HG03103 (cell line): ENCODE measurements at regions not wholly inside any gene's neighbourhood (a gene's known extent, or its start where the extent isn't known, plus 50 kb on each side); places are given as distances from the start of the nearest gene placed in this dataset.

Experiments used
- ATAC-seq: cut with Tn5 transposase; IDR thresholded peaks from one replicate; pipeline ENCODE4 v1.9.1; 2021; ENCODE audit warnings: low read depth; ENCODE audit not compliant: unreplicated experiment

DNA sequence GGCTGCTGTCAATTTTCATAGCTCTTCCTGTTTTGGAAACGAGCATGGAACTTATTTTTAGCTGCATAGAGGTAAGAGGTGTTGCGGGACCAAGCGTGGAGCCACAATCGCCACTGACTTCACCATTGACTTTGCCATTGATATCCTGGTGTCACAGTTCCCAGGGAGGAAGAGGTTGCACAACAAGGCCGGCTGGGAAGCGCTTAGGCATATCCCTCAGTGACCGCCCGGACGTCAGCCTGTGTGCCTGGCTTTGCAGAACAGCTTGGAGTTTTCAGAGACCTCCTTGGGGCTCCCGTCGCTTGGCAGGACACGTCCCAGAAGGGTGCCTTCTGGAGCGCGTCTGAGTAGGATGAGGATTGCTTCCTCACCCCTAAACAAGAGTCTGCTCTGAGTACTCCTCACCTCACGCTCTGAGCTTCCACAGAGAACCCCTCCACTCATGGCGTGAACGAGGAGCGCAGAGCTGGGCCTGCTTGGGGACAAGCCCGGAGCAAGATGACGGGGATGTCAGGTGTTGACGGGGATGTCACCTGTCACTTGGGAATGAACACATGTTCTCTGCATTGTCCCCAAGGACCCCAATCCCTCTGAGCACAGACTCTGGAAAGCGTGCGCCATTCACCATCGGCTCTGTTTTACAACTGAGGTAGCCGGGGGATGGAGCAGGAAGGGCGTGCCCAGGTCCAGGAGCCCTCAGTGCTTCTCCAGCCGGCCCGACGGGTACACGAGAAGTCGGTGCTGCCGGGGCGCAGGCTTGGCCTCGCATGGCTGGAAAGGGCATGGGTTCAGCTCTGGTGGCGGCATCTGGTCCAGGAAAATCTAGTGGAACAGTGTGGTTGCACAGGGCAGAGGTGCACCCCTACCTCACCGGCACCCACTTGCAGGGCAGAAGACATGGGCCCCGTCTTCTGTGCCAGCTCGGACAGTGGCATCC is 192.3 kb upstream of the SHH start:
- no peak for ATAC-seq

DNA sequence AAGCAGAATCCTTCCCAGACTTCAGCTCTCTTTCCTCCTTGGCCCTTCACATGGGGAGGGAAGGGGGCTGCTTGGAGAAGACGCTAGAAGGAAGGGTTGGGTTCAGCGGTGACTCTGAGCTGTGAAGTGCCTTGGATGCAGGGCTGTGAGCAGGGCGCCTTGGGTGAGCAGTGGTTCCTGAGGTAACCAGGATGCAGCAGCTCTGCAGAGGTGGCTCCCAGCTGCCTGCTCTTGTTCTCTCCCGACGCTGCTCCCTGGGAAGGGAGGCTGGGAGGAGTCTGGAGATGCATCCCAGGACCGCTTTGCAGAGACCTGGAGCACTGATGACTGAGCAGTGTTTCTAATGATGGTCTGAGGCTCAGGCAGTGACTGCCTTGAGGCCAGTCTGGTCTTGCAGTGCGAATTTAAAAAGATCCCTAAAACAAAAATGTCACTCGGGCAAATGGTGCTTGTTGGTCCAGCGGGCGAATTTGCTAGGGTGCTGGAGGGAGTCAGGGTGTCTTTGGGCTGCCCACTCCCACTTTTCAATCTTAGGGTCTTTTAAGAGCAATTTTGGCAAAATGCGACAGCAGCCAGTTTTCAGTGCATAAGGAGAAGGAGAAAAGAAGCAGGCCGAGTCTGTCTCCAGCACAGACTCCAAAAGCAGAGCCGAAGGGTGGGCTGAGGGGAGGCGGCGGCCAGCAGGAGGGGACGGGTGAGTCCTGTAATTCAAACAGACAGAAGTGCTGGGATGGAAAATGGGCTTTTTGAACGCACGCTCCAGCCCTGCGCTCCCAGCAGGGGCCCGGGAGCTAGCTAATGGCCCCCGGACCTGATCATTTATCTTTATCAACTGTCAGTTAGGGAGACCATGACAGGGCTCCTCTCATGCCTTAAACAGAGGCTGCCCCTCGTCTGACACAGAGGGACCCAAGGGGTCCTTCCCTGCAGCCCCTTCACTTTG is 191.2 kb upstream of the SHH start:
- no peak for ATAC-seq

DNA sequence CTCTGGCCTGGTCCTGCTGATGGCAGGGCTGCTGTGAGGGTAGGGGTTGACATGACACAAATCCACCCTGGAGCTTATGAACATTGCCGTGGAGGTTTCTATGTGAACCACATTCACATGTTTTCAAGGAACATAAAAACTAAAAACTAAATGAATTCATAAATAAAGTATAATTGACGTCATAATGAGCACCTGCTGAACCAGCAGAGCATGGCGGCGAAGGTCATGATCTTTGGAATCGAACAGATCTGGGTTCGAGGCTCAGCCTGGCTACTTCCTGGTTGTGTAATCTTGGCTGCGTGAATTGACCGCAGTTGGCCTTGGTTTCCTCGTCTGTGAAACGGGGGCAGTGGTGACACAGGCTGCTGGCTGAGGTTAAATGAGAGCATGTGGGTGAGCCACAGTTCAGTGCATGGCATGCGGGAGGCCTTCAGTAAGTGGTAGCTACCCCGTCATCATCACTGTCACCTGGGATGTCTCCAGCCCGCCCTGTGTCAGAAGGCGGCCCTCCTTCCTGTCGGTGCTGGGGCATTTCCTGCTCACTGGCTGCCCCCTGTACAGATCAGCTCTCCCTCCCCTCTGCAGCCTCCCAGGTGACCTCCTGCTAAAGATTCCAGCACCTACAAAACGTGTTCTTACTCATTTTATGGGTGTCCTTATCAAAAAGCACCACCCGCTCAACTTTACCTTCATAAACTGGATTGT is 190.3 kb upstream of the SHH start:
- ATAC-seq: no peak

DNA sequence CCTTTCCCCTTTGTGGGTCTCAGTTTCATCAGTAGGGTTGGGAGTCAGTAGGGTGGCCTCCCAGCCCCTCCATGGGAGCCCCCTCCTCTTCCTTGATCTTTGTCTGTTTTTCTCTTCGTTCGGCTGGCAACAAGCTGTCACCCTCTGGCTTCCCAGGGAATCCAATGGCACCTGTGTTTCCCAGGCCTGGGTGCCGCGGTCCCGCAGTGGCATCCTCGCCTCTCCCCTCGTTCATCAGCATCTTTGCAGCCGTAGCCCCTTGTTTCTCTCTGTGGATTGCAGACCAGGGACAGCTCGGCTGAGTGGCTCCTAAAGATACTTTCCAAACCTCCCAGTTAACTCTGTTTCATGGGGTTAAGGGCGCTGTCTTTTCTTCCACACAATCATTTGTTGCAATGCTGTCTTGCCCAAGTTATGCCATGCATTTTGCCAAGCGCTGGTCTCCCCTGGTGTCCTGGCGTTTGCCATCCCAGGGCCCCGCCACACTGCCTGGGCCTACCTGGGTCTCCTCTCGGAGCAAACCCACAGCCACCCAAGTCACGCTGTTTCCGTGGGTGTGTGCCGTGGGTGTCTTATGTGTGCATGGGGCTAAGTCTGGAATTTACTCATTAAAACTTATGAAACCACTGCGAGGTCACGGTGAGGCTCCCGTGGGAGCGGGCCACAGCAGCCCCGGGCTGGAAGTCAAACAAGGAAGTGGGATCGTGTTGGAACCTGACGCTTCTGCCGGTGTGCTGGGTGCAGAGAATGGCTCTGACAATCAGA is 189.4 kb upstream of the SHH start:
- ATAC-seq: no peak

DNA sequence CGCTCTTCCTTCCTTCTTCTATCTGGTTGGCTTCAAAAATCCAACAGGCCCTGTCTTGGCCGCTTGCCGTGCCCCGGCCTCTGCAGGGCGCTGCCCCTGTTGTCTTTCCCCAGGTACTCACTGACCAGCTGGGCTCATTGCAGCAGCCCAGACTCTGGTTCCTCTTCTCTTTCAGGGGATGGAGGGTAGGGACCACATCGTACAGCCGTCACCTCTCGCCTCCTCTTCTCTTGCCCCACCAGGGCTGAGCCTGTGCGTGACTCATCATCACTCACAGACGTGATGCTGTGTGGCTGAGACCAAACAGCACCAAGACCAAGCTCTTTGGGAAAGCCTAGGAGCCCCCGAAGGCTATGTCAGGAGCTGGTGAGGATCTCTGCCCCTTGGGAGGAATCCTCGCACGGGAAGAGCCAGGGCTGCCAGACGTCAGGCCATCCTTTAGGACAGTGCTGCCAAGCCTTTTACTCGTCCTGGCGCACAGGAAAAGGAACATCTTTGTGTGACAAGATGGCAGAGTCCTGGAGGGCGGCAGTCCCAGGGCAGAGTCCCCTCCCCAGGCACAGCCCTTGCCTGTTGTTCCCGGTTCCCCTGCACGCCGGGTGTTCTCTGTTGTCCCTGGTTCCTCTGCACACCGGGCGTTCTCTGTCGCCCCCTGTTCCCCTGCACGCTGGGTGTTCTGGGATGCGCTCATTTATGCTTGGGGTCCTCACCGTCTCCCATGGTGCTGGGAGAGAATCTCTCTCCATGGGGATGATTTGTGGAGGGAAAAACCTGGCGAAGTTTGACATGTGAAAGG is 188.5 kb upstream of the SHH start:
- no peak for ATAC-seq

- no peak for ATAC-seq
Observed at GRCh38 chr7:155999631-156000489, 187.6 kb upstream of the SHH start.

DNA sequence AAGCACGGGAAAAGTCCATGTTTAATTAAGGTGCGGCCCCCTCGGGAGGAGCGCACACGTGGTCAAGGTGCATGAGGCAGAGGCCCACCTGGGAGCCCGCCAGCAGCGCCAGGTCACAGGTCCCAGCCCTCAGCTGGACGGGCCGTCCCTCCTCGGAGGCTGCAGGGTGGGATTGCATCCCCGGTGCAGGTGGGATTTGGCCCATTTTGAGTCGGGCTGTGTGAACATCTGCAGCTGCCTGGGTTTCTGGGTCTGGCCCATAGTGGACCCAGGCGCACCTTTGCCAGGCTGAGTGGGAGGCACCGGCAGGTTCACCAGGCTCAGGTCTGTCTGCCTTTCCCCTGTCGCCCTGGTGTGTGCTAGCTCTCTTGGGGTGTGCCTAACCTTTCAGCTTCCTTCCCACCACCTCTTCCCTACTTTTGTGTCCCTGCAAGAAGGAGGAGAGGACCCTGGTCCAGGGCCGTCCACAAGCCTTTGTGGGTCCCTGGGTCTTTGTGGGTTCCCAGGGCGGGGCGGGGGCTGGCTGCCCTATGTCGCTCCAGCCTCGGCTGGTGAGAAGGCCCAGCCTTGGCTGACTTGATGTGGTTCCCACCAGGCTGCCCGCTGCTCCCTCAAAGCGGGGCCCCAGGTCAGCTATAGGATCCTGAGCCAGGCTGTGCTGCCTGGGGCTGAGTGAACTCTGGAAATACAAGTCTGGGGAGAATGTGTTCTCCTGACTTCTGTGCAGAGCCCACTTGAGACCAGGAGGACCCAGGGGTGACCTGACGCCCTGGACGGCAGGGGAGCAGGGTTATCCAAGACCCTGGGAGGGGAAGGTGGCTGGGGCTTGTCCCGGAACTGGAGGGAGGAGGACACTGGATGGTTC is 186.7 kb upstream of the SHH start:
- ATAC-seq: no peak

DNA sequence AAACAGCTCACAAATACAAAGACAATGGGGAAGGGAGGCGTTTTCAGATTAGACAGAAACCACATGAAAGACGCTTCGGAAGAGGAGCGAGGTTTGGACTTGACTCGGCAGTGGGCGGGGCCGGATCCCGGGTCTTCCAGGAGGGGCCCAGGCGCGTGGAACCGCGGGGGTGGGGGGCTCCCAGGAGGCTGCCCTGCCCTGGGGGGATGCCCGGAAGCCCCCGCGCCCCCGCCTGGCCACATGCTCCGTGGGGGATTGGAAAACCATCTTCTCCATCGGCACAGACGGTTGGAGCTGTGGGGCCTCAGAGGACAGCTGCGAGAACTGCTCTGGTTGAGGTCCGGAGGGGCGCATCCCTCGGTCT is 186.0 kb upstream of the SHH start:
- ATAC-seq: no peak

- ATAC-seq: no peak
Observed at GRCh38 chr7:155997431-155998327, 185.4 kb upstream of the SHH start.

GRCh38 chr7:155996718-155997280 is 184.5 kb upstream of the SHH start:
- ATAC-seq: no peak

DNA sequence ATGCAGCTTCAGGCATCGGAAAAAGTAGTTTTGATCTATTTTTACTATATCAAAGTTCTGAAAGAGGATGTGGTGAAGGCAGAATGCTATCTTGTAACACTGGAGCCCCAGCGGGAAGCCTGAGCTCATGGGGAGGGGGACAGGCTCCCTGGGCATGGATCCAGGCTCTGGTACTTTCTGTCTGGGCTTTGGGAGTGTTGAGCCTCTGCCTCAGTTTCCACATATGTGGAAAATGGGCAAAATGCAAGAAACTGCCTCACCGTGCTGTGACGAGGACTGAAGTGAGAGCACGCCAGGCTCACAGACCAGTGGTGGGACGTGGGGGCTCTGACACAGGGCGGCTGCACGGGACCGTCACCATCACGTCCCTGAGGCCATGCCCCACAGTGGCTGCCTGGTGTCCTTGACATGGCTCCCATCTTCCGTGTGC is 182.9 kb upstream of the SHH start:
- no peak for ATAC-seq

DNA sequence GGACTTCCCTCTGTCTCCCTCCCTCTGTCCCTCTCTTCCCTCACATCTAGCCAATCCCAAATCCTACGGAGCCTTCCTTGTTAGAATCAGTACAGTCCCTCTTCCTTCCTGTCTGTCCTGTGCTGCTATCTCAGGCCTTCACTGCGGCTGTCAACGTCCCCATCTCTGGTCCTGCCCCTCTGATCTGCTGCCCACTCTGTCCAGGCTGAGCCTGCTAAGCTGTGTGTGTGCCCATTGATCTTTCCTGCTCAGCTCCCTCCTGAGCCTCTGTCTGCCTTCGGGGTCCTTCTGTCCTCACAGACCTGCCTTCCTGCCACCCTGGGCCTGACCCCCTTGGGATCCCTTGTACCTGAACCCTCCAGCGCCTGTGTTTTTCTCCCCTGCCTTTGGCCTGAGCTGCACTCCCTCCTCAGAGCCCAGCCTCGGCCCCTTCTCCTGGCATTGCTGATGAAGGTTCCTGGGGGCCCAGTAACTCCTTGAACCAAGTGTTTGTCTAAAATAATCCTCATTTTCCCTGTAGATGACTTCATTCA is 182.1 kb upstream of the SHH start:
- no peak for ATAC-seq

GRCh38 chr7:155993420-155994278 is 181.4 kb upstream of the SHH start:
- ATAC-seq: no peak

- no peak for ATAC-seq
Observed at GRCh38 chr7:155992974-155993373, 180.7 kb upstream of the SHH start.

- no peak for ATAC-seq
Observed at GRCh38 chr7:155992538-155992937, 180.3 kb upstream of the SHH start.
